ENCODE measurements at regions not wholly inside any gene's neighbourhood (a gene's known extent, or its start where the extent isn't known, plus 50 kb on each side); places are given as distances from the start of the nearest gene placed in this dataset.

DNA sequence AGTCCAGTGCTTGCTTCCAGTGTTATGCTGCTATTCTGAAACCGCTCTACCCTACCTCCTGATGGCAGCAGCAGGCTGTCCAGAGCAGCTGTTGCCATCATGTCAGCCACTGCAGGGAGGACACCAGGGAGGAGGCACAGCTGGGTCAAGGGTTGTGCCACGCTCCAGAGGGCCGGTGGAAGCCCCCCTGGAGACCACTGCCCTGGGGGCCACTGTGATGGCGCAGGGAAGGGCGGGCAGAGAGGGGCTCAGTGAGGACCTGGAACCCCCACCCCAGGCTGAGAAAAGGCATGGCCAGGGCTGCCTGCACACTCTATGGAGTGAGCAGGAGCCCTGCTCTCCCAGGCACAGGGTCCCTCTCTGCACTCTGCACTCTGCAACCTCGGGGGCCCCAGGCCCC, 271.3 kb upstream of the BTBD3 start:
- Histone ChIP-seq H3K9me3 (ENCODE audit: control insufficient read depth in 1 of 2, insufficient read depth in 1 of 2, low read length in 2 of 2) (peaks cover 7 to 15% of the 10 kb centered on the region in 2 experiments), H3K27ac (ENCODE audit: low read depth in 1 of 2, low read length in 2 of 2) (no peak overlapping the region), H3K36me3 (ENCODE audit: insufficient read depth, low read length) (no peaks in the 10 kb centered on the region), H3K4me1 (ENCODE audit: insufficient read depth, low read length) (no peaks in the 10 kb centered on the region), H3K27me3 (ENCODE audit: control insufficient read depth in 1 of 2, insufficient read depth in 2 of 2, low read length in 2 of 2) (no peaks in the 10 kb centered on the region), H3K4me3 (ENCODE audit: low read length) (no peak overlapping the region)
- H3K27me3 Mint-ChIP-seq = no peaks in the 10 kb centered on the region
- H3K4me1 Mint-ChIP-seq (ENCODE audit: low read depth) = no peaks in the 10 kb centered on the region
- ATAC-seq (ENCODE audit: poor library complexity) (no peak), DNase-seq (no peak)
- ChIA-PET CTCF (no interaction called here), POLR2A (no interaction called here)
- TF ChIP-seq, protein P1, sequence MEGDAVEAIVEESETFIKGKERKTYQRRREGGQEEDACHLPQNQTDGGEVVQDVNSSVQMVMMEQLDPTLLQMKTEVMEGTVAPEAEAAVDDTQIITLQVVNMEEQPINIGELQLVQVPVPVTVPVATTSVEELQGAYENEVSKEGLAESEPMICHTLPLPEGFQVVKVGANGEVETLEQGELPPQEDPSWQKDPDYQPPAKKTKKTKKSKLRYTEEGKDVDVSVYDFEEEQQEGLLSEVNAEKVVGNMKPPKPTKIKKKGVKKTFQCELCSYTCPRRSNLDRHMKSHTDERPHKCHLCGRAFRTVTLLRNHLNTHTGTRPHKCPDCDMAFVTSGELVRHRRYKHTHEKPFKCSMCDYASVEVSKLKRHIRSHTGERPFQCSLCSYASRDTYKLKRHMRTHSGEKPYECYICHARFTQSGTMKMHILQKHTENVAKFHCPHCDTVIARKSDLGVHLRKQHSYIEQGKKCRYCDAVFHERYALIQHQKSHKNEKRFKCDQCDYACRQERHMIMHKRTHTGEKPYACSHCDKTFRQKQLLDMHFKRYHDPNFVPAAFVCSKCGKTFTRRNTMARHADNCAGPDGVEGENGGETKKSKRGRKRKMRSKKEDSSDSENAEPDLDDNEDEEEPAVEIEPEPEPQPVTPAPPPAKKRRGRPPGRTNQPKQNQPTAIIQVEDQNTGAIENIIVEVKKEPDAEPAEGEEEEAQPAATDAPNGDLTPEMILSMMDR (IDR thresholded peaks at IDR 0.05) = no peak
- H3K36me3 Mint-ChIP-seq (ENCODE audit: low read depth) = no peaks in the 10 kb centered on the region
- intact Hi-C loops (cut with DNase I, micrococcal nuclease) = no loop called here
- H3K4me3 Mint-ChIP-seq = no peak overlapping the region
- H3K27ac Mint-ChIP-seq = no peak overlapping the region
- H3K9me3 Mint-ChIP-seq = peaks cover 2% of the 10 kb centered on the region

DNA sequence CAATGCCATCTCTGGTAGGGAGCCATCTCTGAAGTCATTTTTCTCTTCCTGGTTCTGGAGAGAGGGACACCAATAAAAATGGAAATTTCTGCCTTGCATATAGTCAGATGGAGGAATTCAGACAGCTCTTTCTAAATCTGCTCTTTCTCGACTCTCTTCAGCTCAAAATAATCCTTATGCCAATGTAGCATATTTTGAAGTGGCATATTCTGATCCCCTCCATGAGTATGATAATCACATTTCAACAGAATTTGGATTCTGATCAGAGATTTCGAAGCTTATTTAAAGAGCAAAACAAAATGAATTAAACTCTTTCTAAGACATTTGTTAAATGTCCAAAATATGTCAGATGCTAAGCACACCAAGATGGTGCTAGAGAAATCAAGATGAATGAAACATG, 267.1 kb upstream of the BTBD3 start:
- CTCF ChIA-PET = no interaction called here
- Mint-ChIP-seq H3K4me1 (ENCODE audit: low read depth) (no peaks in the 10 kb centered on the region), H3K4me3 (no peak overlapping the region), H3K9me3 (peaks cover 2% of the 10 kb centered on the region), H3K27me3 (no peaks in the 10 kb centered on the region), H3K27ac (no peak overlapping the region), H3K36me3 (ENCODE audit: low read depth) (no peaks in the 10 kb centered on the region)
- DNase-seq (no peak), ATAC-seq (ENCODE audit: poor library complexity) (no peak)
- no peaks in the 10 kb centered on the region for H3K27me3 ChIP-seq (ENCODE audit: control insufficient read depth in 1 of 2, insufficient read depth in 2 of 2, low read length in 2 of 2)
- POLR2A ChIA-PET = no interaction called here
- TF ChIP-seq, protein P1 (IDR thresholded peaks at IDR 0.05) = no peak
- H3K36me3 ChIP-seq (ENCODE audit: insufficient read depth, low read length) = no peaks in the 10 kb centered on the region
- no peak overlapping the region for H3K27ac ChIP-seq (ENCODE audit: low read depth in 1 of 2, low read length in 2 of 2)
- intact Hi-C loops (cut with DNase I, micrococcal nuclease) = no loop called here
- H3K9me3 ChIP-seq (ENCODE audit: control insufficient read depth in 1 of 2, insufficient read depth in 1 of 2, low read length in 2 of 2) = peaks cover 7 to 15% of the 10 kb centered on the region in 2 experiments
- H3K4me3 ChIP-seq (ENCODE audit: low read length) = no peak overlapping the region
- no peaks in the 10 kb centered on the region for H3K4me1 ChIP-seq (ENCODE audit: insufficient read depth, low read length)

DNA sequence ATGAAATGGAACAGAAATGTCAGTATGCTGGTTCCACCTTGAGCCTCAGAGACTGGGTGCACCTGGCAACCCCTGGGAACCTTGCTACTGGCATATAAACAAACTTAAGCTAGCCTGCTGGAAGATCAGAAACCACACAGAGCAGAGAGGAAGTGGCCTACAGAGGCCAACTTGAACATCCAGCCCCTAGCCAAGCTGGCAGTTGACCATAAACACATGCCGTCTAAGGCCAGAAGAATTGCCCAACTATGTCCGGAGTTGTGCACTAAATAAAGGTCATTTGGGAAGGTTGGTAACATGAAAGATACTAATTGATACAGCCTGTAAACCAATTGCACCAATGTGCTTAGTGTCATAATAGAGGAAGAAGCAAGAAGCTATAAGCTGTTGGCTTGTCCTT, 266.6 kb upstream of the BTBD3 start:
- ChIA-PET POLR2A (no interaction called here), CTCF (no interaction called here)
- Mint-ChIP-seq H3K27ac (no peak overlapping the region), H3K27me3 (no peaks in the 10 kb centered on the region), H3K36me3 (ENCODE audit: low read depth) (no peaks in the 10 kb centered on the region), H3K9me3 (no peaks in the 10 kb centered on the region), H3K4me1 (ENCODE audit: low read depth) (no peaks in the 10 kb centered on the region), H3K4me3 (no peak overlapping the region)
- ATAC-seq (ENCODE audit: poor library complexity) = no peak
- TF ChIP-seq, protein P1 (IDR thresholded peaks at IDR 0.05) = no peak
- Histone ChIP-seq H3K9me3 (ENCODE audit: control insufficient read depth in 1 of 2, insufficient read depth in 1 of 2, low read length in 2 of 2) (peaks cover 7 to 15% of the 10 kb centered on the region in 2 experiments), H3K27me3 (ENCODE audit: control insufficient read depth in 1 of 2, insufficient read depth in 2 of 2, low read length in 2 of 2) (no peaks in the 10 kb centered on the region), H3K4me1 (ENCODE audit: insufficient read depth, low read length) (no peaks in the 10 kb centered on the region), H3K4me3 (ENCODE audit: low read length) (no peak overlapping the region), H3K36me3 (ENCODE audit: insufficient read depth, low read length) (no peaks in the 10 kb centered on the region), H3K27ac (ENCODE audit: low read depth in 1 of 2, low read length in 2 of 2) (no peak overlapping the region)
- no peak for DNase-seq
- intact Hi-C loops (cut with DNase I, micrococcal nuclease) = no loop called here

Measured in CD4-positive, alpha-beta T cell (primary cell).